Fibroblast of skin of left biceps (primary cell): ENCODE measurements at regions not wholly inside any gene's neighbourhood (a gene's known extent, or its start where the extent isn't known, plus 50 kb on each side); places are given as distances from the start of the nearest gene placed in this dataset.

Experiments used
- DNase-seq, 2 experiments: peaks; one replicate each; pipeline ENCODE4 v3.0.0-alpha.2; 2013; ENCODE audit warnings: low read depth in 2 of 2

GRCh38 chr2:19784456-19784855 is 117.3 kb downstream of the TTC32 start:
- DNase-seq: no peak

- no peak for DNase-seq
Observed at GRCh38 chr2:19783935-19784334, 117.8 kb downstream of the TTC32 start.

- no peak for DNase-seq
Observed at GRCh38 chr2:19776941-19777514, 124.8 kb downstream of the TTC32 start.

- no peak for DNase-seq
Observed at GRCh38 chr2:19775838-19776237, 125.9 kb downstream of the TTC32 start.

DNA sequence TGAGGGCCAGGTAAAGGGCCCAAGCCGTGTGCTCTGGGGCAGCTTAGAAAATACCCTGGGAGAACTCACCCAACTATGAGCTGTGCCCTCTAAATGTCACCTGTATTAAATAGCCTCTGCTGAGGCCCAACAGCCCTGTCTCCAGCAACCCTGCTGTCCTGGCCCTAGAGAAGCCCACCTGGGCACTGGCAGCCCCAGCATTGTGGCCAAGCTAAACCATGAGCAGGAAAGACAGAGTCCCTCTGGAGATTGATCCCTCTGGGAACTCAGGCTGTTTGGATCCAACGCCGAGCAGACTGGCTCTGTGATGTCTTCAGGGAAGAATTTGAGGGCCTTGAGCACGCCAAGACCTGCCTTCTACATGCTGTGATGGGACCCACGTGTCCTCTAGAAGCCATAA is 126.5 kb downstream of the TTC32 start:
- no peak for DNase-seq

GRCh38 chr2:19774805-19775176 is 127.0 kb downstream of the TTC32 start:
- no peak for DNase-seq

- DNase-seq: no peak
Observed at GRCh38 chr2:19772981-19773380, 128.8 kb downstream of the TTC32 start.

DNA sequence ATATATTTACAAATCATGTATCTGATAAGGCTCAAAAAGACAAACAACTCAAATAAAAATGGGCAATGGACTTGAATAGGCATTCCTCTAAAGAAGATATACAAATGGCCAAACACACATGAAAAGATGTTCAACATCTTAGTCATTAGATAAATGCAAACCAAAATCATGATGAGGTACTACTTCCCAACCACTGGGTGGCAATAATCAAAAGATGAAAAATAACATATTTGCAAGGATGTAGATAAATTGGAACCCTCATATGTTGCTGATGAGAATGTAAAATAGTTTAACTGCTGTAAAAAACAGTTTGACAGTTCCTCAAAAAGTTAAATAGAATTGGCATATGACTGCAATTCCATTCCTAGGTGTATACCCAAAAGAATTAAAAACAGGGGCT is 132.3 kb downstream of the TTC32 start:
- DNase-seq: no peak

GRCh38 chr2:19767899-19768298 is 133.9 kb downstream of the TTC32 start:
- peak; percentile 47 to 55 for DNase-seq

DNA sequence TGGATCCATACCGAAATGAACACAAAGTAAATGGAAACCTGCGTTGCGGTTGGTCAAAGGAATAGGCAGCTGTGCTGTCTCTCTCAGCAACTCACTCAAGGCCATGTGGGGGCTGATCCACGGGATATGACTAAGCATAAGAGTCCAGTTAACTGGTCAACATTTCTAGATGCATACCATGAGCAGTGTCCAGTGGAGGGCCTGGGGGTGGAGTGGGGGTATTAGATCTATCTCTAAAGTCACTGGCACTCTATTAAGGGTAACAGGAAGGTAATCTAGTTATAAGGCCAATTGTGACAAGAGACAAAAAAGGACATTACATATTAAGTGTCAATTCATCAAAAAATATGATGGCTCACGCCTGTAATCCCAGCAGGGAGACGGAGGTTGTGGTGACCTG is 136.8 kb downstream of the TTC32 start:
- DNase-seq: no peak

DNA sequence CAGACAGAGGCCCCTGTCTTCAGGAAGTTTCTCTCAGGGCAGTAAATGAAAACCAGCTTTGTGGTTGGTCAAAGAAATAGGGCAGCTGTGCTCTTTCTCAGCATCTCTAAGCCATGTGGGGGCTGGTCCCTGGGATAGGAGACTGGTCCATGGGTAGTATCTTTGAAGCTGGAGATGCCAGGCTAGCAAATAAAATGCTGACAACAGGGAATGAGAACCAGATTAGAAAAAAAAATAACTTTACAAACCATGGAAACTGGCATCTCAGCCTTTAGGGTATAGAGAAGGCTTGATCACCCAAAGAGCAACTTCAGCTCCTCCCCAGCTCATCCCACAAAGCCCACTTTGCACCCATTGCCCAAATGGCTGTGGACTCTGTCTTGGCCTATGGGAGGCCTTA is 138.1 kb downstream of the TTC32 start:
- no peak for DNase-seq

- DNase-seq: no peak
Observed at GRCh38 chr2:19762959-19763605, 138.7 kb downstream of the TTC32 start.

DNA sequence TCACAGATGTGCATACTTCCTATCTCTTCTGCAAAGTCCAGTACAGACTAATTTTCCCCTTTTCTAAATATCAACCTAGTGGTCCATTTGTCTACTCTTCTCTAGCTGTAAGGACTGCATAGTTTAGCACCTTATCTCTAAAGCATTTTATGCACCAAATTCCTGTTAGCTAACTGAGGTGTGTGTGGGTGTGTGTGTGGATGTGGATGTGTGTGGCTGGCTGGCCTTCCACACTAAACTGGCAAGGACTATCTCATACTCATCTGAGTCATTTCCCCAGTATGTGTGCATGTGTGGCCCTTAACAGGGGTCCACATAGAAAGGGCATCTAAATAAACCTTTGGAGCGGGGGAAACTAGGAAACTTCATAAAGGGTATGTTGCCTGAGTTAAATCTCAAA is 139.6 kb downstream of the TTC32 start:
- no peak for DNase-seq

DNA sequence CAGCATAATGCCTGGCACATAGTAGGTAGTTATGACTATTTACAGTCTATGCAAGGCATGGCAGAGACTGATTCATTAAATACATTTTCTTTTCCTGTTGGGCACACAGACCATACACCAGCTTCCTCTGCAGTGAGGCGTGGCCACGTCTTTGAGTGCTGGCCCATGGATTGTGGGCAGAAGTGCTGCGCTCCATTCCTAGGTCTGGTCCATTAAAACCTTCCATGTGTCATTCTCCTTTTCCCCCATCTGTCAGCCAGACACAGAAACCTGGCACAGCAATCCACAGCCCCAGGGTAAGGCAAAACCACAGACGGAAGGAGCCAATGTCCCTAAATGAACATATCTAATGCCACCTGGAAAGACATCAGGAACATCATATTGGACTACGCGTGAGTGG is 141.9 kb downstream of the TTC32 start:
- no peak for DNase-seq

DNA sequence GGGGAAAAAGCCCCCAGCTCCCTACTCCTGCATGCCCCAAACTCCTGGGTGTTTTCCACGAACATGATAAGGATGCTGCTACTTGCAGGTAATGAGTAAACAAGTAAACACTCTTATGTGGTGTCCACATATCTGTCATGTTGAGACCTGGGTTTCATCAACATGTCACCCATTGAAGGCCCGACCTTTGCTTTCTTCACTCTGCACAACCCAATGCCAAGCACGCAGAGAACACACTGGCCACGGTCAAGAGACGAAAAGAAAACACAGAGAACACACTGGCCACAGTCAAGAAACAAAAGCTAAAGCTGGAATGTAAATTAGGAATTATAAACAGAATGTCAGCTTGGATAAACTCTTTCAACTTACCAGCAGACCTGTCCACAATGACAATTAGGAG is 143.1 kb downstream of the TTC32 start:
- DNase-seq: no peak

GRCh38 chr2:19757586-19757985 is 144.2 kb downstream of the TTC32 start:
- no peak for DNase-seq

DNA sequence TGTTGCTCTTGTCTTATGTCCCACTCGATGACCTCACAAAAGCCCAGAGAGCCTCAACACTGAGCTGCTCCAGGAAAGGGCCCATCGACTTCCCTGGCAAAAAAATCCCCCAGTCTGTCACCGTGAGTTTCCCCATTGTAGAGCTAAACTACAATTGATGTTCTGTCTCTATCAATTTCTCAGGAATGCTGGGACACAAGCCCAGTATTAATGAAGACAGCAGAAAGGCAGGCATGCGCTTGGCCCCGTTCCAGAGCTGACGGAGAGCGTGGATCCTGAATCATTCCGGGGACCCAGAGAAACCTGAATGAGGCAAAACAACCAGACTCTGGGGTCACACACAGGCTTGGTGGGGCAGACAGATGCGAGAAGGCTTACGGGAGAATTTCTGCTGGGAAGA is 146.9 kb downstream of the TTC32 start:
- no peak for DNase-seq

GRCh38 chr2:19753818-19754217 is 148.0 kb downstream of the TTC32 start:
- no peak for DNase-seq

- DNase-seq: no peak
Observed at GRCh38 chr2:19753314-19753713, 148.5 kb downstream of the TTC32 start.

DNA sequence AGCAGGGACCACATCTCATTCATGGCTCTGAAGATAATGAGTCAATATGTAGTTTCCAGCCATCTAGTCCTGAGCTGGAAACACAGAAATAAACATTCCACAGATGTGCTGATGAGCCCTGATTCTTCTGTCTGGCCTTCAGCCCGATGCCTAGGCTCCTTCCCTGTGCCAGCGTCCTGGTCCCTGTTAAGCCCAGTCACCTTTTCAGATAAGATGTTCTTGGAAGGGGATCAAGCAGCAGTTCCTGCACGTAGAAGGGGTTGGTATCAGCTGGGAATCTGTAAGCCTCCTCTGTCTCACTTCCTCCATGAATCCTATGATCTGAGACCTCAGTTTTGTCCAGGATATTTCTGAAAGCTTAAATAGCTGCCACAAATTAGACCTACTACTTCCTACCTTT is 149.3 kb downstream of the TTC32 start:
- DNase-seq: no peak

- no peak for DNase-seq
Observed at GRCh38 chr2:19751631-19752030, 150.2 kb downstream of the TTC32 start.

- no peak for DNase-seq
Observed at GRCh38 chr2:19750136-19750535, 151.6 kb downstream of the TTC32 start.

DNA sequence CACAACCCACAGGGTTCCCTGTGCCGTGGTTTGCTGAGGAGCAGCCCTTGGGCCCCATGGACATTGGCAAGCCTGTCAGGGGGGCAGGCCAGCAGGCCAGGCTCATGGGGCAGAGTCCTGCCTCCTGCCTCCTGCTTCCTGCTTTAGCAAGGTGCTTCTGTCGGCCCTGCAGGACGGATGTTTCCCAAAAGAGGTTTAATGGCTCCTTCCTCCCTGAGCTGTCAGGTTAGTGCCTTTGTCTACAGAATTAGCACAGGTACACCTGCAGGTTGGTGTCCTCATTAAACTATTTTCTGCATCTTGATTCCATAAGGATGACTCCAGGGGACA is 152.3 kb downstream of the TTC32 start:
- no peak for DNase-seq
